ENCODE measurements at regions not wholly inside any gene's neighbourhood (a gene's known extent, or its start where the extent isn't known, plus 50 kb on each side); places are given as distances from the start of the nearest gene placed in this dataset.

DNA sequence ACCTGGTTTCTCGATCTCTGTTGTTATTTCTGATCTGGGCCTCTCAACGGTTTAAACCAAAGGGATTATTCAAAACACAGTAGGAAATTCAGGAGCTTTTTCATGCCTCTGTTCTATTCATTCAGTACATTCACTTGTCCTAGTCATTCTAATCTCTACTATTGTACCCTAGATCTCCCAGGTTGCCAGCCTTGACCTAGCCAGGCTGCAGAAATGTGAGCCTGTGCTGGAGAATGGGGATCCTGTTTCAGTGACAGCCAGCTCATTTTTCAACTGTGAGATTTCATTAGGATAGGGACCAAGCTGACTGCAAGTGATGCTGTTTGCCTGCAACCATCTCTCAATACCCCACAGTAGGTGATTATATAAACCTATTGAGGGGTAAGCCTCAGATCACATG lies 186.2 kb downstream of the CMPK2 start:
- no peak overlapping the region for H3K4me3 Mint-ChIP-seq
- no peaks in the 10 kb centered on the region for H3K4me1 Mint-ChIP-seq (ENCODE audit: unreplicated experiment)
- TF ChIP-seq, protein P1, sequence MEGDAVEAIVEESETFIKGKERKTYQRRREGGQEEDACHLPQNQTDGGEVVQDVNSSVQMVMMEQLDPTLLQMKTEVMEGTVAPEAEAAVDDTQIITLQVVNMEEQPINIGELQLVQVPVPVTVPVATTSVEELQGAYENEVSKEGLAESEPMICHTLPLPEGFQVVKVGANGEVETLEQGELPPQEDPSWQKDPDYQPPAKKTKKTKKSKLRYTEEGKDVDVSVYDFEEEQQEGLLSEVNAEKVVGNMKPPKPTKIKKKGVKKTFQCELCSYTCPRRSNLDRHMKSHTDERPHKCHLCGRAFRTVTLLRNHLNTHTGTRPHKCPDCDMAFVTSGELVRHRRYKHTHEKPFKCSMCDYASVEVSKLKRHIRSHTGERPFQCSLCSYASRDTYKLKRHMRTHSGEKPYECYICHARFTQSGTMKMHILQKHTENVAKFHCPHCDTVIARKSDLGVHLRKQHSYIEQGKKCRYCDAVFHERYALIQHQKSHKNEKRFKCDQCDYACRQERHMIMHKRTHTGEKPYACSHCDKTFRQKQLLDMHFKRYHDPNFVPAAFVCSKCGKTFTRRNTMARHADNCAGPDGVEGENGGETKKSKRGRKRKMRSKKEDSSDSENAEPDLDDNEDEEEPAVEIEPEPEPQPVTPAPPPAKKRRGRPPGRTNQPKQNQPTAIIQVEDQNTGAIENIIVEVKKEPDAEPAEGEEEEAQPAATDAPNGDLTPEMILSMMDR (conservative IDR thresholded peaks at IDR 0.05) = no peak
- peaks cover 3% of the 10 kb centered on the region for H3K36me3 Mint-ChIP-seq
- DNase-seq (ENCODE audit: extremely low spot score, unreplicated experiment) = no peak
- H3K27me3 Mint-ChIP-seq = peaks cover 3% of the 10 kb centered on the region
- H3K27ac Mint-ChIP-seq = no peak overlapping the region
- H3K9me3 Mint-ChIP-seq = no peaks in the 10 kb centered on the region

DNA sequence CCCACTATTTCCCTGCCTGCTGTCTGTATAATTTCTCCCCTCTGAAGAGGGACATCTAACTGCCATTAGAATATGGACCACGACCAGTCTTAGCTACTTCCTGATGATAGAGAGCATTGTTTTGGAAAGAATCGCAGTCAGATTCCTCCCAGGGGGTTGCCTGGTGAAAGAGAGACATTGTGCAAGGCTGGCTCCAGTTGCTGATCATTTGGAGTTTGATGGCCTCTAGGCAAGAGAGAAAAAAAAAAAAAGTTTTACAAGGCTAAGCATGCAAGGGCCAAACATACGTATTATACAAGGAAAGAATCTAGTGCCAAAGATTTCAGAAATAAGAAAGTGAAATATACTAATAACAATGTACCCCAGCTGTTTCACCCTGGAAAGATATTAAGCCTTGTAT lies 182.2 kb downstream of the CMPK2 start:
- peaks cover 3% of the 10 kb centered on the region for H3K27me3 Mint-ChIP-seq
- H3K4me1 Mint-ChIP-seq (ENCODE audit: unreplicated experiment) = no peaks in the 10 kb centered on the region
- no peak for DNase-seq (ENCODE audit: extremely low spot score, unreplicated experiment)
- no peak overlapping the region for H3K4me3 Mint-ChIP-seq
- peaks cover 3% of the 10 kb centered on the region for H3K36me3 Mint-ChIP-seq
- H3K27ac Mint-ChIP-seq = no peak overlapping the region
- H3K9me3 Mint-ChIP-seq = peaks cover 5% of the 10 kb centered on the region
- TF ChIP-seq, protein P1 (conservative IDR thresholded peaks at IDR 0.05) = no peak

DNA sequence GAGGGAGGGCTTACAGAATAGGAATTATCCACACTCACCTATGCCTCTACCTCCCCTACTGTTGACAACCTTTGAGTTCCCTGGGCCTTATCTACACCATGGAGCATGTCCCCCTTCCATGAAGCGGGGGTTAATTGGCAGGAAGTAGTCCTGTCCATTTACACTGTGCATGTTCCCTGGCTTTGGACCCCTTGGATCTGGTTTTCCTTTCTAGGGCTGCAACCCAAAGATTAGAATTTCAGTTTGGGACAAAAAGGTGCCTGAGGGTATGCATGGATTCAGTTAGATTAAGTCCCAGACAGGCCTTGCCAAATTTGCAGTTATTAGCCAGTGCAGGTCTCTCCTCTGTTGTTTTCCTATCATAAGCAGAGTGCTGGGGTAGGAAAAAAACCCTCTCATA lies 180.3 kb downstream of the CMPK2 start:
- TF ChIP-seq, protein P1 (conservative IDR thresholded peaks at IDR 0.05) = no peak
- Mint-ChIP-seq H3K4me3 (no peak overlapping the region), H3K4me1 (ENCODE audit: unreplicated experiment) (no peaks in the 10 kb centered on the region), H3K27ac (no peak overlapping the region), H3K9me3 (peaks cover 5% of the 10 kb centered on the region), H3K27me3 (peaks cover 3% of the 10 kb centered on the region), H3K36me3 (peaks cover 3% of the 10 kb centered on the region)
- DNase-seq (ENCODE audit: extremely low spot score, unreplicated experiment) = no peak

DNA sequence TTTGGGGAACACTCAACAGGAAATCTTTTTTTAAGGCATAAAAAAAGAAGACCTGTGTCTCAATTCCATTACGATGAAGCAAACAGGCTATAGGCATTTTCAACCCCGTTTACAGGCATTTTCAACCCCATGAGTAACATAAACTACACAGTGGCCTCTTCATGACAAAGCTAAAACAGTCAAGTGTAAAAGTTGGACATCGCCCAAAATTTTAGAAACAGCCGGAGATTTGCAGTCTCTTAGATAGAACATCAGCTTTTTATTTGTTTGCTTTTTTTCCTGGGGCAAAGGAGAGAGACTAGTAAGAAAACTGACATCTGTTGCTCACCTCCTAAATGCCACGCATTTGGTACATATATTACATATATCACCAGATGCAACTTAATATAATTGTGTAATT lies 173.7 kb downstream of the CMPK2 start:
- H3K4me3 Mint-ChIP-seq = no peak overlapping the region
- no peaks in the 10 kb centered on the region for H3K27me3 Mint-ChIP-seq
- peaks cover 5% of the 10 kb centered on the region for H3K9me3 Mint-ChIP-seq
- H3K4me1 Mint-ChIP-seq (ENCODE audit: unreplicated experiment) = peaks cover 4% of the 10 kb centered on the region
- H3K36me3 Mint-ChIP-seq = no peaks in the 10 kb centered on the region
- DNase-seq (ENCODE audit: extremely low spot score, unreplicated experiment) = no peak
- TF ChIP-seq, protein P1 (conservative IDR thresholded peaks at IDR 0.05) = no peak
- no peak overlapping the region for H3K27ac Mint-ChIP-seq

DNA sequence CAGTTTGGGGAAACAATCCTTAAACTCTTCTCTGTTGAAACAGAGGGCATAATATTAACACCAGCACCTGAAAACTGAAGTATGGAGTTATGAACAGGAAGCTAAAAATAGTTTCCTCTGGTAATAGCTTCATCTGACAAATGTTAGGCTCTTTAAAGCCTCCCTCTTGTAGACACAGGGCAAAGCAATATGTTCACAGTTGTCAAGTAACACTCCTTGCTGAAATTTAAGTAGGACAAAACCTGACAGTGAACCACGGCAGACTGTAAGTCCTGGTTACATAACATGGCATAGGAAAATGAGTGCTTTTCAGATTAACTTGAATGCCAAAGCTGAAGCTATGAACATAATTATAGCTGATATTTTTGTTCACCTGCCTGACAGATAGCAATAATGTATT lies 172.9 kb downstream of the CMPK2 start:
- no peak for DNase-seq (ENCODE audit: extremely low spot score, unreplicated experiment)
- Mint-ChIP-seq H3K27me3 (no peaks in the 10 kb centered on the region), H3K36me3 (no peaks in the 10 kb centered on the region), H3K4me1 (ENCODE audit: unreplicated experiment) (peaks cover 4% of the 10 kb centered on the region), H3K9me3 (peaks cover 5% of the 10 kb centered on the region), H3K4me3 (no peak overlapping the region), H3K27ac (no peak overlapping the region)
- TF ChIP-seq, protein P1 (conservative IDR thresholded peaks at IDR 0.05) = no peak

DNA sequence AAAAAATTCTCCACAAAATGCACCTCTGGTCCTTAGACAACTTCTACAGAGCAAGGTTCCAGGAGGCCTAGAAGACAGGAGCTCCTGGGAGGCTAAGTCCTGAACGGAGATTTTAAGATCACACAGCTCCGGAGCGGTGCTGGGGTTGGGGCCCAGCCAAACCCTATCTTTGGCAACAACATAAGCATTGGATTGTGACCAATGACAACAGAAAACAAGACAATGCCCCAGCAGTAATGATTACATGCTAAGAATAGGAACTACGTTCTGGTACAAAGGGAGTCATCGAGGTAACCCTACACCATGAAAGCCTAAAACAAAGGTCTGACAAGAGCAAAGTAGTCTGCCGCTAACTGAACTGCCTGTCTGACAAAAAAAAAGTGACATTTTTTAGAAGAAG lies 171.2 kb downstream of the CMPK2 start:
- DNase-seq (ENCODE audit: extremely low spot score, unreplicated experiment) = no peak
- Mint-ChIP-seq H3K4me3 (no peak overlapping the region), H3K4me1 (ENCODE audit: unreplicated experiment) (peaks cover 4% of the 10 kb centered on the region), H3K27me3 (no peaks in the 10 kb centered on the region), H3K27ac (no peak overlapping the region), H3K36me3 (no peaks in the 10 kb centered on the region), H3K9me3 (no peaks in the 10 kb centered on the region)
- TF ChIP-seq, protein P1 (conservative IDR thresholded peaks at IDR 0.05) = no peak

Data from type B pancreatic cell (in vitro differentiated cells).